ENCODE measurements at regions not wholly inside any gene's neighbourhood (a gene's known extent, or its start where the extent isn't known, plus 50 kb on each side); places are given as distances from the start of the nearest gene placed in this dataset.

DNA sequence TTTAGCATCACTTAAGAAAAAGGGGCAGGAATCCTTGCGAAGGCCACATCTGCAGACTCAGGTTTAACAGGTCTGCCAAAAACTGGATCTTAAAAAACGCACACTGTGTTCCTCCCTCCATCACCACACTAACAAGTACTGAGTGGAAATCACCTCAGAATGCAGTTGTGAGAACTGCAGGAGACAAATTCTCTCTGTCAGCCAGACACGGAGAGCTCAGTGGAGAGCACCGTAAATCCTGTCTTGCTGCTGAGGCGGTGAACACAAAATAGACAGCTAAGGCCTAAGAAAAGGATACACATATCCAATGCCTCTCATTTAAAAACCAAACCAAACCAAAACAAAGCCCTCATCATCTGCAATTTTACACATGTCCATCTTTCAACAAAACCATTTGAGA is 1287.6 kb downstream of the EFNB2 start:
- Histone ChIP-seq H3K27me3 (ENCODE audit: control insufficient read depth, low read length) (no peaks in the 10 kb centered on the region), H3K9me3 (ENCODE audit: control insufficient read depth, insufficient read depth, low read length) (no peaks in the 10 kb centered on the region), H3K4me2 (ENCODE audit: low read length) (no peak overlapping the region), H4K20me1 (ENCODE audit: control insufficient read depth, insufficient read depth, low read depth, low read length) (no peaks in the 10 kb centered on the region), H3K9me2 (replicated peaks; ENCODE audit: control insufficient read depth, low read length) (no peaks in the 10 kb centered on the region), H3K4me1 (ENCODE audit: control insufficient read depth, low read length) (no peaks in the 10 kb centered on the region), H3K27ac (ENCODE audit: low read depth, low read length) (no peak overlapping the region), H3F3A (ENCODE audit: control insufficient read depth, insufficient read depth) (no peaks in the 10 kb centered on the region), H3K36me3 (ENCODE audit: control insufficient read depth, low read length) (no peaks in the 10 kb centered on the region), H3K4me3 (ENCODE audit: low read length) (no peak overlapping the region), H3K79me2 (ENCODE audit: control insufficient read depth, low read length) (no peaks in the 10 kb centered on the region)
- TF ChIP-seq EZH2phosphoT487 (IDR thresholded peaks at IDR 0.05; ENCODE audit: borderline replicate concordance, low read length): no peak
- TF ChIP-seq, protein P1, sequence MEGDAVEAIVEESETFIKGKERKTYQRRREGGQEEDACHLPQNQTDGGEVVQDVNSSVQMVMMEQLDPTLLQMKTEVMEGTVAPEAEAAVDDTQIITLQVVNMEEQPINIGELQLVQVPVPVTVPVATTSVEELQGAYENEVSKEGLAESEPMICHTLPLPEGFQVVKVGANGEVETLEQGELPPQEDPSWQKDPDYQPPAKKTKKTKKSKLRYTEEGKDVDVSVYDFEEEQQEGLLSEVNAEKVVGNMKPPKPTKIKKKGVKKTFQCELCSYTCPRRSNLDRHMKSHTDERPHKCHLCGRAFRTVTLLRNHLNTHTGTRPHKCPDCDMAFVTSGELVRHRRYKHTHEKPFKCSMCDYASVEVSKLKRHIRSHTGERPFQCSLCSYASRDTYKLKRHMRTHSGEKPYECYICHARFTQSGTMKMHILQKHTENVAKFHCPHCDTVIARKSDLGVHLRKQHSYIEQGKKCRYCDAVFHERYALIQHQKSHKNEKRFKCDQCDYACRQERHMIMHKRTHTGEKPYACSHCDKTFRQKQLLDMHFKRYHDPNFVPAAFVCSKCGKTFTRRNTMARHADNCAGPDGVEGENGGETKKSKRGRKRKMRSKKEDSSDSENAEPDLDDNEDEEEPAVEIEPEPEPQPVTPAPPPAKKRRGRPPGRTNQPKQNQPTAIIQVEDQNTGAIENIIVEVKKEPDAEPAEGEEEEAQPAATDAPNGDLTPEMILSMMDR (IDR thresholded peaks at IDR 0.05; ENCODE audit: low read depth, low read length, poor library complexity, severe bottlenecking): no peak

DNA sequence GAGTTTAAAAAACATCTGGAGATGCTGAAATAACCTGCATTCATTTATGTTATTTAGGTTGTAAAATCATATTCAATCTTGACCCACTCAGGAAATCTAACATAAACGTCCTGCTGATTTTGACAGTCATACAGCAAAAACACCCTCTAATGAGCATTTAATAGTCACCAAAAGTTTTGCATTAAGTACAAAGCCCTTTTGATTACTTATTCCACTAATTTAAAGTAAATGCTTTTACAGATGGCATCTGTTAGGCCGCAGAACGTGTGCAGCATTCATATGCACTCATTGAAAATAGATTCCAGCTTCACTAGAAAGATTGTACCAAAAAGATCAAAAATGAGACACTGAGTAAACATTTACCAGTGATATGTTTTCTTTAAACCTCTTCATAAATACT is 1295.1 kb downstream of the EFNB2 start:
- H3K4me2 ChIP-seq (ENCODE audit: low read length): no peak overlapping the region
- no peaks in the 10 kb centered on the region for H3F3A ChIP-seq (ENCODE audit: control insufficient read depth, insufficient read depth)
- H3K9me3 ChIP-seq (ENCODE audit: control insufficient read depth, insufficient read depth, low read length): no peaks in the 10 kb centered on the region
- H3K9me2 ChIP-seq (replicated peaks; ENCODE audit: control insufficient read depth, low read length): no peaks in the 10 kb centered on the region
- H3K4me1 ChIP-seq (ENCODE audit: control insufficient read depth, low read length): no peaks in the 10 kb centered on the region
- H4K20me1 ChIP-seq (ENCODE audit: control insufficient read depth, insufficient read depth, low read depth, low read length): no peaks in the 10 kb centered on the region
- H3K27ac ChIP-seq (ENCODE audit: low read depth, low read length): no peak overlapping the region
- no peak overlapping the region for H3K4me3 ChIP-seq (ENCODE audit: low read length)
- no peaks in the 10 kb centered on the region for H3K27me3 ChIP-seq (ENCODE audit: control insufficient read depth, low read length)
- H3K79me2 ChIP-seq (ENCODE audit: control insufficient read depth, low read length): no peaks in the 10 kb centered on the region
- TF ChIP-seq, protein P1 (IDR thresholded peaks at IDR 0.05; ENCODE audit: low read depth, low read length, poor library complexity, severe bottlenecking): no peak
- TF ChIP-seq EZH2phosphoT487 (IDR thresholded peaks at IDR 0.05; ENCODE audit: borderline replicate concordance, low read length): no peak
- H3K36me3 ChIP-seq (ENCODE audit: control insufficient read depth, low read length): no peaks in the 10 kb centered on the region

DNA sequence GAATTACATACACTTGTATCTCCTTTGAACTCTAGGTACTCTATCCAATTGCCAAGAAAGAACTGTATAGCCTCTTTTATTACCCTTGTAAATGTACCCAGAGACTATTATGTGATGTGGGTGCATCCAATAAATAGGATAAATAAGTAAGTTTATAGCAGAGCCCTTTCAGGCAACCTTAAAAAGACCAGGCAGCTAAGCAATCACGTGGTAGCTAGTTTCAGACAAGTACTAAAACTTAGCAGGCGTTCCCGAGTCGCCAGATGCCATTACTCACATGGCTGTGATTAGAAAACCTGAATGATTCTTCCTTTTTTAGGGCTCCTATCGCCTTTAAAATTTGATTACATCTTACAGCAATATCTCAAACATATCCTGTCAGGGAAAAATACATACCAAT is 1303.0 kb downstream of the EFNB2 start:
- Histone ChIP-seq H3K4me3 (ENCODE audit: low read length) (no peak overlapping the region), H3K36me3 (ENCODE audit: control insufficient read depth, low read length) (no peaks in the 10 kb centered on the region), H3K9me3 (ENCODE audit: control insufficient read depth, insufficient read depth, low read length) (no peaks in the 10 kb centered on the region), H3K4me1 (ENCODE audit: control insufficient read depth, low read length) (no peaks in the 10 kb centered on the region), H3K27ac (ENCODE audit: low read depth, low read length) (no peak overlapping the region), H3F3A (ENCODE audit: control insufficient read depth, insufficient read depth) (no peaks in the 10 kb centered on the region), H3K79me2 (ENCODE audit: control insufficient read depth, low read length) (no peaks in the 10 kb centered on the region), H3K9me2 (replicated peaks; ENCODE audit: control insufficient read depth, low read length) (no peaks in the 10 kb centered on the region), H3K27me3 (ENCODE audit: control insufficient read depth, low read length) (no peaks in the 10 kb centered on the region), H4K20me1 (ENCODE audit: control insufficient read depth, insufficient read depth, low read depth, low read length) (no peaks in the 10 kb centered on the region), H3K4me2 (ENCODE audit: low read length) (no peak overlapping the region)
- no peak for TF ChIP-seq EZH2phosphoT487 (IDR thresholded peaks at IDR 0.05; ENCODE audit: borderline replicate concordance, low read length)
- TF ChIP-seq, protein P1 (IDR thresholded peaks at IDR 0.05; ENCODE audit: low read depth, low read length, poor library complexity, severe bottlenecking): no peak

DNA sequence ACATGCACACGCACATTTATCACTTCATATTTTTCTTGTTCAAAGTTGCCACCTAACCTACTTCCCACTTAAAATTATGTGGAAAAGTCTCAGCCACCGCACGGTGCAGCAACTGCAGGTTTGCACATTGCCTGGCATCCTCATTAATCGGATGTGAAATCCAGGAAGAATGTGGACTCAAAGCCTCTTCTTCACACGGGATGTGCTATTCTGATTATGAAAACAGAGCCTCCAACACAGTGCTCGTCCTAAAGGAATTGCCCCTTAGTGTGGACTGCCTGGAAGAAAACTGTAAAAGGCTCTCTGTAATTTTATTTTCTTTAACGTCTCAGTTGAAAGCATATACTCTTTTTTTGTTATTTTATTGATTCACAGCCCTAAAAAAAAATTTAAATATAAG is 1303.5 kb downstream of the EFNB2 start:
- Histone ChIP-seq H3K4me3 (ENCODE audit: low read length) (no peak overlapping the region), H3K79me2 (ENCODE audit: control insufficient read depth, low read length) (no peaks in the 10 kb centered on the region), H3K27ac (ENCODE audit: low read depth, low read length) (no peak overlapping the region), H3K27me3 (ENCODE audit: control insufficient read depth, low read length) (no peaks in the 10 kb centered on the region), H3K4me2 (ENCODE audit: low read length) (no peak overlapping the region), H3K36me3 (ENCODE audit: control insufficient read depth, low read length) (no peaks in the 10 kb centered on the region), H3K4me1 (ENCODE audit: control insufficient read depth, low read length) (no peaks in the 10 kb centered on the region), H4K20me1 (ENCODE audit: control insufficient read depth, insufficient read depth, low read depth, low read length) (no peaks in the 10 kb centered on the region), H3F3A (ENCODE audit: control insufficient read depth, insufficient read depth) (no peaks in the 10 kb centered on the region), H3K9me2 (replicated peaks; ENCODE audit: control insufficient read depth, low read length) (no peaks in the 10 kb centered on the region), H3K9me3 (ENCODE audit: control insufficient read depth, insufficient read depth, low read length) (no peaks in the 10 kb centered on the region)
- TF ChIP-seq, protein P1 (IDR thresholded peaks at IDR 0.05; ENCODE audit: low read depth, low read length, poor library complexity, severe bottlenecking): no peak
- TF ChIP-seq EZH2phosphoT487 (IDR thresholded peaks at IDR 0.05; ENCODE audit: borderline replicate concordance, low read length): no peak
